T-helper 1 cell treated with Interleukin-12 subunit alpha and Interleukin-12 subunit beta and Interleukin-4 antibody, amounts not matched to agents 30 ng/mL and 1 ng/mL, for 36 hours (primary cell): ENCODE measurements at regions not wholly inside any gene's neighbourhood (a gene's known extent, or its start where the extent isn't known, plus 50 kb on each side); places are given as distances from the start of the nearest gene placed in this dataset.
"Not testable (repeated sequence)": the region's sequence is repeated elsewhere in the genome, so short reads cannot be mapped to it uniquely, and the experiment has no call there.

Experiments
- intact Hi-C: fragments of 100-400 bp; cut with micrococcal nuclease; formaldehyde crosslinking; loops from one replicate; pipeline ENCODE4 v1.15.1; 2024

GRCh38 chr21:28483301-28484035, 509.2 kb downstream of the LTN1 start:
- intact Hi-C loops, result no loop called here

- intact Hi-C loops, result no loop called here
Observed at GRCh38 chr21:28482657-28483056, 510.0 kb downstream of the LTN1 start.

- intact Hi-C loops, result no loop called here
Observed at GRCh38 chr21:28480470-28480869, 512.2 kb downstream of the LTN1 start.

GRCh38 chr21:28473530-28474220, 519.0 kb downstream of the LTN1 start:
- intact Hi-C loops, result no loop called here

GRCh38 chr21:28472543-28472942, 520.1 kb downstream of the LTN1 start:
- intact Hi-C loops, result not testable (repeated sequence)

- intact Hi-C loops, result no loop called here
Observed at GRCh38 chr21:28464988-28465387, 527.7 kb downstream of the LTN1 start.

- intact Hi-C loops, result no loop called here
Observed at GRCh38 chr21:28464095-28464494, 528.6 kb downstream of the LTN1 start.

- intact Hi-C loops, result no loop called here
Observed at GRCh38 chr21:28459193-28459592, 533.5 kb downstream of the LTN1 start.

- intact Hi-C loops, result no loop called here
Observed at GRCh38 chr21:28458446-28458845, 534.2 kb downstream of the LTN1 start.

GRCh38 chr21:28455253-28455600, 537.5 kb downstream of the LTN1 start:
- intact Hi-C loops, result no loop called here

GRCh38 chr21:28454564-28455252, 538.0 kb downstream of the LTN1 start:
- intact Hi-C loops, result no loop called here

- intact Hi-C loops, result no loop called here
Observed at GRCh38 chr21:28447462-28447861, 545.2 kb downstream of the LTN1 start.

- intact Hi-C loops, result no loop called here
Observed at GRCh38 chr21:28445141-28445830, 547.4 kb downstream of the LTN1 start.

GRCh38 chr21:28444557-28444956, 548.1 kb downstream of the LTN1 start:
- intact Hi-C loops, result no loop called here

- intact Hi-C loops, result no loop called here
Observed at GRCh38 chr21:28444111-28444510, 548.6 kb downstream of the LTN1 start.

GRCh38 chr21:28442624-28443023, 550.1 kb downstream of the LTN1 start:
- intact Hi-C loops, result no loop called here

GRCh38 chr21:28442085-28442484, 550.6 kb downstream of the LTN1 start:
- intact Hi-C loops, result no loop called here

- intact Hi-C loops, result no loop called here
Observed at GRCh38 chr21:28439788-28440187, 552.9 kb downstream of the LTN1 start.

GRCh38 chr21:28439251-28439650, 553.4 kb downstream of the LTN1 start:
- intact Hi-C loops, result no loop called here

- intact Hi-C loops, result no loop called here
Observed at GRCh38 chr21:28437061-28437460, 555.6 kb downstream of the LTN1 start.

GRCh38 chr21:28436286-28436932, 556.3 kb downstream of the LTN1 start:
- intact Hi-C loops, result no loop called here
